ENCODE measurements at regions not wholly inside any gene's neighbourhood (a gene's known extent, or its start where the extent isn't known, plus 50 kb on each side); places are given as distances from the start of the nearest gene placed in this dataset.

GRCh38 chr9:115765060-115765459 lies 388.5 kb upstream of the PAPPA start:
- H3K4me3 Mint-ChIP-seq (ENCODE audit: unreplicated experiment) = no peak overlapping the region
- no peak for TF ChIP-seq CTCF (IDR thresholded peaks at IDR 0.05; ENCODE audit: partially characterized antibody, unreplicated experiment)
- no peaks in the 10 kb centered on the region for H3K9me3 Mint-ChIP-seq (ENCODE audit: unreplicated experiment)
- no peaks in the 10 kb centered on the region for H3K4me1 Mint-ChIP-seq (ENCODE audit: low read depth, unreplicated experiment)
- DNase-seq = no peak
- H3K27me3 Mint-ChIP-seq (ENCODE audit: unreplicated experiment) = no peaks in the 10 kb centered on the region
- H3K27ac Mint-ChIP-seq (ENCODE audit: unreplicated experiment) = no peak overlapping the region
- H3K36me3 Mint-ChIP-seq (ENCODE audit: unreplicated experiment) = no peaks in the 10 kb centered on the region

GRCh38 chr9:115766370-115766955 lies 387.1 kb upstream of the PAPPA start:
- H3K9me3 Mint-ChIP-seq (ENCODE audit: unreplicated experiment) = no peaks in the 10 kb centered on the region
- no peak overlapping the region for H3K4me3 Mint-ChIP-seq (ENCODE audit: unreplicated experiment)
- no peaks in the 10 kb centered on the region for H3K4me1 Mint-ChIP-seq (ENCODE audit: low read depth, unreplicated experiment)
- no peaks in the 10 kb centered on the region for H3K36me3 Mint-ChIP-seq (ENCODE audit: unreplicated experiment)
- DNase-seq = no peak
- no peak overlapping the region for H3K27ac Mint-ChIP-seq (ENCODE audit: unreplicated experiment)
- TF ChIP-seq CTCF (IDR thresholded peaks at IDR 0.05; ENCODE audit: partially characterized antibody, unreplicated experiment) = no peak
- no peaks in the 10 kb centered on the region for H3K27me3 Mint-ChIP-seq (ENCODE audit: unreplicated experiment)

GRCh38 chr9:115770521-115770920 lies 383.1 kb upstream of the PAPPA start:
- no peak for DNase-seq
- Mint-ChIP-seq H3K4me1 (ENCODE audit: low read depth, unreplicated experiment) (no peaks in the 10 kb centered on the region), H3K4me3 (ENCODE audit: unreplicated experiment) (no peak overlapping the region), H3K27me3 (ENCODE audit: unreplicated experiment) (no peaks in the 10 kb centered on the region), H3K36me3 (ENCODE audit: unreplicated experiment) (no peaks in the 10 kb centered on the region), H3K9me3 (ENCODE audit: unreplicated experiment) (no peaks in the 10 kb centered on the region), H3K27ac (ENCODE audit: unreplicated experiment) (no peak overlapping the region)
- no peak for TF ChIP-seq CTCF (IDR thresholded peaks at IDR 0.05; ENCODE audit: partially characterized antibody, unreplicated experiment)

- no peak for TF ChIP-seq CTCF (IDR thresholded peaks at IDR 0.05; ENCODE audit: partially characterized antibody, unreplicated experiment)
- H3K36me3 Mint-ChIP-seq (ENCODE audit: unreplicated experiment) = no peaks in the 10 kb centered on the region
- DNase-seq = no peak
- H3K4me3 Mint-ChIP-seq (ENCODE audit: unreplicated experiment) = no peak overlapping the region
- no peaks in the 10 kb centered on the region for H3K9me3 Mint-ChIP-seq (ENCODE audit: unreplicated experiment)
- H3K27me3 Mint-ChIP-seq (ENCODE audit: unreplicated experiment) = no peaks in the 10 kb centered on the region
- no peaks in the 10 kb centered on the region for H3K4me1 Mint-ChIP-seq (ENCODE audit: low read depth, unreplicated experiment)
- no peak overlapping the region for H3K27ac Mint-ChIP-seq (ENCODE audit: unreplicated experiment)
These were observed 377.9 kb upstream of the PAPPA start for GRCh38 chr9:115775659-115776058.

GRCh38 chr9:115777610-115778009 lies 376.0 kb upstream of the PAPPA start:
- Mint-ChIP-seq H3K4me1 (ENCODE audit: low read depth, unreplicated experiment) (no peaks in the 10 kb centered on the region), H3K27me3 (ENCODE audit: unreplicated experiment) (no peaks in the 10 kb centered on the region), H3K27ac (ENCODE audit: unreplicated experiment) (no peak overlapping the region), H3K4me3 (ENCODE audit: unreplicated experiment) (no peak overlapping the region), H3K9me3 (ENCODE audit: unreplicated experiment) (no peaks in the 10 kb centered on the region), H3K36me3 (ENCODE audit: unreplicated experiment) (no peaks in the 10 kb centered on the region)
- no peak for TF ChIP-seq CTCF (IDR thresholded peaks at IDR 0.05; ENCODE audit: partially characterized antibody, unreplicated experiment)
- no peak for DNase-seq

All from glutamatergic neuron (in vitro differentiated cells).